ENCODE measurements at regions not wholly inside any gene's neighbourhood (a gene's known extent, or its start where the extent isn't known, plus 50 kb on each side); places are given as distances from the start of the nearest gene placed in this dataset.

DNA sequence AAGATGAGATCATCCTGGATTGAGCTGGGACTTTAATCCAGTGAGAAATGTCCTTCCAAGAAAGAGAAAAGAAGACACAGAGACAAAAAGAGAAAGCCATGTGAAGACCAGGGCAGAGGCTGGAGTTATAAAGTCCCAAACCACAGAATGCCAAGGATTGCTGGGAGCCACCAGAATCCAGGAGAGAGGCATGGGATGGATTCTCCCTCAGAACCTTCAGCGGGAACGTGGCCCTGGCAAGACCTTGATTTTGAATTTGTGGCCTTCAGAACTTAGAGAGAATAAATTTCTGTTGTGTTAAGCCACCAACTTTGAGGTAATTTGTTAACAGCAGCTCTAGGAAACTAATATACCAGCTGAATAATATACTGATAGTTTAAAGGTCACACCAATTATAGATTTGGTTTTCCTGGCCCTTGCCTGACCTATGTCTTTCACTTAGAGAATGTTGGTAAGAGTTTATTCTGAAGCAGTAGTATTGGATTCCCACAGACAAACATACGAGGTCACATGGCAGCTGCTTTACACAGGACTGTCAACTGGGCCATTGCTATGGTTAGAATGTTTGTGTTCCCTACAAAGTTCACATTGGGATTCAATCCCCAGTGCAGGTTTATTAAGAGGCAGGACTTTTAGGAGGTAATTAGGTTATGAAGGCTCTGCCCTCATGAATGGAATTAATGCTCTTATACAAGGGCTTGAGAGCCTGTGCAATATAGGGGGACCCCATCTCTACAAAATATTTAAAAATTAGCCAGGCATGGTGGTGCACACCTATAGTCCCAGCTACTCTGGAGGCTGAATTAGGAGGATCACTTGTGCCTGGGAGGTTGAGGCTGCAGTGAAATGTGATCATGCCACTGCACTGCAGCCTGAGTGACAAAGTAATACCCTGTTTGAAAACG, 156.5 kb upstream of the EEA1 start:
- no peaks in the 10 kb centered on the region for H3K9me2 ChIP-seq (ENCODE audit: insufficient read depth, low read length)
- H3K79me2 ChIP-seq (ENCODE audit: insufficient read depth, low read depth, low read length): no peaks in the 10 kb centered on the region
- no peak for DNase-seq (ENCODE audit: low spot score)
- H2AFZ ChIP-seq (ENCODE audit: low read length): no peak overlapping the region
- no peaks in the 10 kb centered on the region for H3K4me1 ChIP-seq (ENCODE audit: insufficient read depth, low read length, poor library complexity, severe bottlenecking)
- ChIA-PET POLR2A (interaction anchor here (0.6 to 1.5 kb wide), 6 partner anchors 23 to 1458 kb away, joined by 3 to 4 read pairs (median 3); no protein-coding TSS in a partner anchor), CTCF (ENCODE audit: unreplicated experiment) (no interaction called here)
- no peaks in the 10 kb centered on the region for H4K20me1 ChIP-seq (ENCODE audit: insufficient read depth, low read length)
- H3K27ac ChIP-seq (ENCODE audit: low read depth, low read length, poor library complexity, severe bottlenecking): no peak overlapping the region
- no peaks in the 10 kb centered on the region for H3K36me3 ChIP-seq (ENCODE audit: insufficient read depth, low read length)
- no peaks in the 10 kb centered on the region for H3K9me3 ChIP-seq (ENCODE audit: low read length)
- no peak overlapping the region for H3K4me2 ChIP-seq (ENCODE audit: low read length)
- intact Hi-C loops (cut with micrococcal nuclease; ENCODE audit: unreplicated experiment): no loop called here
- BruUV-seq (replicated peaks): no TSS peak
- no peak overlapping the region for H3K4me3 ChIP-seq (ENCODE audit: low read depth, low read length, poor library complexity, severe bottlenecking)
- TF ChIP-seq EZH2phosphoT487 (IDR thresholded peaks at IDR 0.05; ENCODE audit: borderline replicate concordance, low read depth, low read length): no peak
- TF ChIP-seq, protein P1, sequence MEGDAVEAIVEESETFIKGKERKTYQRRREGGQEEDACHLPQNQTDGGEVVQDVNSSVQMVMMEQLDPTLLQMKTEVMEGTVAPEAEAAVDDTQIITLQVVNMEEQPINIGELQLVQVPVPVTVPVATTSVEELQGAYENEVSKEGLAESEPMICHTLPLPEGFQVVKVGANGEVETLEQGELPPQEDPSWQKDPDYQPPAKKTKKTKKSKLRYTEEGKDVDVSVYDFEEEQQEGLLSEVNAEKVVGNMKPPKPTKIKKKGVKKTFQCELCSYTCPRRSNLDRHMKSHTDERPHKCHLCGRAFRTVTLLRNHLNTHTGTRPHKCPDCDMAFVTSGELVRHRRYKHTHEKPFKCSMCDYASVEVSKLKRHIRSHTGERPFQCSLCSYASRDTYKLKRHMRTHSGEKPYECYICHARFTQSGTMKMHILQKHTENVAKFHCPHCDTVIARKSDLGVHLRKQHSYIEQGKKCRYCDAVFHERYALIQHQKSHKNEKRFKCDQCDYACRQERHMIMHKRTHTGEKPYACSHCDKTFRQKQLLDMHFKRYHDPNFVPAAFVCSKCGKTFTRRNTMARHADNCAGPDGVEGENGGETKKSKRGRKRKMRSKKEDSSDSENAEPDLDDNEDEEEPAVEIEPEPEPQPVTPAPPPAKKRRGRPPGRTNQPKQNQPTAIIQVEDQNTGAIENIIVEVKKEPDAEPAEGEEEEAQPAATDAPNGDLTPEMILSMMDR (conservative IDR thresholded peaks at IDR 0.05; ENCODE audit: low read length): no peak

DNA sequence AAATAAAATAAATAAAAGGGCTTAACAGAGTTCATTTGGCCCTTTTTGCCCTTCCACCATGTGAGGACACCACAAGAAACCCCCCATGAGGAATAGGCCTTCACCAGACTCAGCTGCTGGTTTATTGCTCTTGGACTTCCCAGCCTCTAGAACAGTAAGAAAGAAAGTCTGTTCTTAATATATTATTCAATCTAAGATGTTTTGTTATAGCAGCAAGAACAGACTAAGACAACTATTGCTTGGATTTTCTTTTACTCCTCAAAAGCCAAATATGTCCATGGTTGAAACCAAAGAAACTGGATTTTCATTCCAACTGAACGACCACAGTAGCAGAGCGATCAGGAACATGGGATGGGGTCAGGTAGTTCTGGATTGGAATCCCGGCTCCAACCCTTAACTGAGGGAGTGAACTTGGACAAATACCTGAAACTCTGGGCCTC, 157.2 kb upstream of the EEA1 start:
- intact Hi-C loops (cut with micrococcal nuclease; ENCODE audit: unreplicated experiment): no loop called here
- H3K9me3 ChIP-seq (ENCODE audit: low read length): no peaks in the 10 kb centered on the region
- no peaks in the 10 kb centered on the region for H4K20me1 ChIP-seq (ENCODE audit: insufficient read depth, low read length)
- no peaks in the 10 kb centered on the region for H3K36me3 ChIP-seq (ENCODE audit: insufficient read depth, low read length)
- BruUV-seq (replicated peaks): no TSS peak
- ChIA-PET CTCF (ENCODE audit: unreplicated experiment) (no interaction called here), POLR2A (no interaction called here)
- H3K27ac ChIP-seq (ENCODE audit: low read depth, low read length, poor library complexity, severe bottlenecking): no peak overlapping the region
- H3K79me2 ChIP-seq (ENCODE audit: insufficient read depth, low read depth, low read length): no peaks in the 10 kb centered on the region
- TF ChIP-seq, protein P1 (conservative IDR thresholded peaks at IDR 0.05; ENCODE audit: low read length): no peak
- no peak for TF ChIP-seq EZH2phosphoT487 (IDR thresholded peaks at IDR 0.05; ENCODE audit: borderline replicate concordance, low read depth, low read length)
- H3K4me1 ChIP-seq (ENCODE audit: insufficient read depth, low read length, poor library complexity, severe bottlenecking): no peaks in the 10 kb centered on the region
- no peak overlapping the region for H3K4me3 ChIP-seq (ENCODE audit: low read depth, low read length, poor library complexity, severe bottlenecking)
- H3K9me2 ChIP-seq (ENCODE audit: insufficient read depth, low read length): no peaks in the 10 kb centered on the region
- no peak overlapping the region for H3K4me2 ChIP-seq (ENCODE audit: low read length)
- no peak overlapping the region for H2AFZ ChIP-seq (ENCODE audit: low read length)
- DNase-seq (ENCODE audit: low spot score): no peak

Measured in OCI-LY7 (cell line).